HEK293T (cell line): ENCODE measurements at regions not wholly inside any gene's neighbourhood (a gene's known extent, or its start where the extent isn't known, plus 50 kb on each side); places are given as distances from the start of the nearest gene placed in this dataset.

ENCODE experiments used
- BHLHE40 ChIP-seq: fragments of 450-650 bp; IDR thresholded peaks from 2 replicates; pipeline ENCODE4 v1.6.1; 2016; ENCODE audit warnings: mild to moderate bottlenecking, moderate library complexity, borderline replicate concordance
- ELF4 ChIP-seq: fragments of 450-650 bp; IDR thresholded peaks from 2 replicates; pipeline ENCODE4 v1.6.1; 2017; ENCODE audit warnings: antibody characterized with exemption
- FOXK2 ChIP-seq: fragments of 450-650 bp; IDR thresholded peaks from 2 replicates; pipeline ENCODE4 v1.6.1; 2016; ENCODE audit warnings: mild to moderate bottlenecking
- FOXM1 ChIP-seq: fragments of 450-650 bp; IDR thresholded peaks from 2 replicates; pipeline ENCODE4 v1.6.1; 2017; ENCODE audit warnings: mild to moderate bottlenecking, borderline replicate concordance
- HDGF ChIP-seq: fragments of 450-650 bp; IDR thresholded peaks from 2 replicates; pipeline ENCODE4 v1.6.1; 2017; ENCODE audit warnings: antibody characterized with exemption, borderline replicate concordance
- PKNOX1 ChIP-seq: fragments of 450-650 bp; IDR thresholded peaks from 2 replicates; pipeline ENCODE4 v1.6.1; 2016
- SP1 ChIP-seq: fragments of 450-650 bp; IDR thresholded peaks from 2 replicates; pipeline ENCODE4 v1.6.1; 2017
- SUZ12 ChIP-seq: fragments of 450-650 bp; IDR thresholded peaks from 2 replicates; pipeline ENCODE4 v1.6.1; 2016; ENCODE audit warnings: mild to moderate bottlenecking
- ZNF384 ChIP-seq: fragments of 450-650 bp; IDR thresholded peaks from 2 replicates; pipeline ENCODE4 v1.6.1; 2016

- TF ChIP-seq HDGF (no peak), SP1 (no peak), FOXM1 (no peak), ZNF384 (no peak), SUZ12 (no peak), PKNOX1 (no peak), FOXK2 (no peak), ELF4 (no peak), BHLHE40 (no peak)
These were observed 386.6 kb downstream of the BUD13 start for GRCh38 chr11:116386118-116386699.
